Uterus (tissue), 3 donors: ENCODE measurements at regions not wholly inside any gene's neighbourhood (a gene's known extent, or its start where the extent isn't known, plus 50 kb on each side); places are given as distances from the start of the nearest gene placed in this dataset.

Experiments
- DNase-seq, 2 donors: peaks; one replicate each; pipeline ENCODE4 v3.0.0-alpha.2; 2019 to 2020
- H3K27ac ChIP-seq, 2 donors: fragments of 200-600 bp; sonication (generic); 1 replicate in 1 of 2; 2 replicates in 1 of 2; pipeline ENCODE4 v1.5.1; 2016 to 2018
- H3K27me3 ChIP-seq, 2 donors: fragments of 200-600 bp; sonication (generic); one replicate each; pipeline ENCODE4 v1.5.1; 2018 to 2019; ENCODE audit warnings: control low read depth in 1 of 2
- H3K36me3 ChIP-seq, 2 donors: fragments of 200-600 bp; sonication (generic); one replicate each; pipeline ENCODE4 v1.5.1; 2019; ENCODE audit warnings: control low read depth in 1 of 2
- H3K4me1 ChIP-seq, 2 donors: fragments of 200-600 bp; sonication (generic); one replicate each; pipeline ENCODE4 v1.5.1; 2018 to 2019; ENCODE audit warnings: control low read depth in 1 of 2
- H3K4me3 ChIP-seq, 2 donors: fragments of 200-600 bp; sonication (generic); 1 replicate in 1 of 2; 2 replicates in 1 of 2; pipeline ENCODE4 v1.5.1; 2018 to 2019; ENCODE audit warnings: mild to moderate bottlenecking in 1 of 2
- H3K9me3 ChIP-seq, 2 donors: fragments of 200-600 bp; sonication (generic); one replicate each; pipeline ENCODE4 v1.5.1; 2019; ENCODE audit warnings: control low read depth in 1 of 2
- POLR2A ChIP-seq, 2 donors: fragments of 450-650 bp; IDR thresholded peaks; one replicate each; pipeline ENCODE4 v1.6.1; 2016; ENCODE audit warnings: antibody characterized with exemption in 2 of 2, mild to moderate bottlenecking in 1 of 2, moderate library complexity in 1 of 2
- intact Hi-C: fragments of 100-400 bp; cut with DNase I; formaldehyde crosslinking; loops from one replicate; pipeline ENCODE4 v1.15.1; 2023; ENCODE audit warnings: low total_unique reads
- TF ChIP-seq, protein P1 (sequence below), 4 experiments: fragments of 200-600 bp in 2 of 4; fragments of 450-650 bp in 2 of 4; sonication (generic) in 2 of 4; IDR thresholded peaks; one replicate each; pipeline ENCODE4 v1.5.1; 2016 to 2019; ENCODE audit warnings: antibody characterized with exemption in 4 of 4, mild to moderate bottlenecking in 2 of 4, moderate library complexity in 1 of 4
- donor health status: DM: yes; HTN: yes; CAD: no.

GRCh38 chr6:125667326-125667725 is 82.1 kb upstream of the HEY2 start:
- Histone ChIP-seq H3K4me3 (no peak overlapping the region), H3K4me1 (no peaks in the 10 kb centered on the region), H3K27ac (no peak overlapping the region), H3K36me3 (no peaks in the 10 kb centered on the region), H3K9me3 (no peaks in the 10 kb centered on the region), H3K27me3 (no peaks in the 10 kb centered on the region)
- TF ChIP-seq, protein P1, sequence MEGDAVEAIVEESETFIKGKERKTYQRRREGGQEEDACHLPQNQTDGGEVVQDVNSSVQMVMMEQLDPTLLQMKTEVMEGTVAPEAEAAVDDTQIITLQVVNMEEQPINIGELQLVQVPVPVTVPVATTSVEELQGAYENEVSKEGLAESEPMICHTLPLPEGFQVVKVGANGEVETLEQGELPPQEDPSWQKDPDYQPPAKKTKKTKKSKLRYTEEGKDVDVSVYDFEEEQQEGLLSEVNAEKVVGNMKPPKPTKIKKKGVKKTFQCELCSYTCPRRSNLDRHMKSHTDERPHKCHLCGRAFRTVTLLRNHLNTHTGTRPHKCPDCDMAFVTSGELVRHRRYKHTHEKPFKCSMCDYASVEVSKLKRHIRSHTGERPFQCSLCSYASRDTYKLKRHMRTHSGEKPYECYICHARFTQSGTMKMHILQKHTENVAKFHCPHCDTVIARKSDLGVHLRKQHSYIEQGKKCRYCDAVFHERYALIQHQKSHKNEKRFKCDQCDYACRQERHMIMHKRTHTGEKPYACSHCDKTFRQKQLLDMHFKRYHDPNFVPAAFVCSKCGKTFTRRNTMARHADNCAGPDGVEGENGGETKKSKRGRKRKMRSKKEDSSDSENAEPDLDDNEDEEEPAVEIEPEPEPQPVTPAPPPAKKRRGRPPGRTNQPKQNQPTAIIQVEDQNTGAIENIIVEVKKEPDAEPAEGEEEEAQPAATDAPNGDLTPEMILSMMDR (IDR thresholded peaks at IDR 0.05): no peak
- TF ChIP-seq POLR2A (IDR thresholded peaks at IDR 0.05): no peak
- intact Hi-C loops: no loop called here
- DNase-seq: no peak

- H3K4me1 ChIP-seq: no peaks in the 10 kb centered on the region
- H3K36me3 ChIP-seq: no peaks in the 10 kb centered on the region
- no peak for DNase-seq
- H3K27me3 ChIP-seq: no peaks in the 10 kb centered on the region
- H3K27ac ChIP-seq: no peak overlapping the region
- H3K9me3 ChIP-seq: no peaks in the 10 kb centered on the region
- H3K4me3 ChIP-seq: no peak overlapping the region
- TF ChIP-seq POLR2A (IDR thresholded peaks at IDR 0.05): no peak
- TF ChIP-seq, protein P1 (IDR thresholded peaks at IDR 0.05): no peak
- intact Hi-C loops: no loop called here
These were observed 81.4 kb upstream of the HEY2 start for GRCh38 chr6:125668071-125668470.

DNA sequence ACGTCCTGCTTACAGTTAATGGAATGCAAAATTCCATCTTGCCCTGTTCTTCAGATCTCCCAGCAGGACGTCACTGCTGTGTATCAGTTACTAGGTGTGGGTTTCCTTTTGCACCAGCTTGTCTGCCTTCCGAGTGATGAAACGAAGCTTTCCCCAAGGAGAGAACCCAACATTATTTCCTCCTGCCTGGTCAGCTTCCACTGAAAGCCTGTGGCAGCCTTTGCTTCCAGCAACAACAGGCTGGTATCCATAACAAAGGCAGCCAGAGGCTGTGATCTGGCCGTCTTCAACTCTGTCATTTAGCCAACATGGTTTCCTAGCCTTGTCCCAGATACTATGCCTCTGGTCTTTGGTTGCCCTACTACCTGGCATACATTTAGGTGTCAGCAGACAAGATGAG is 78.9 kb upstream of the HEY2 start:
- Histone ChIP-seq H3K27me3 (no peaks in the 10 kb centered on the region), H3K4me1 (no peaks in the 10 kb centered on the region), H3K4me3 (no peak overlapping the region), H3K9me3 (no peaks in the 10 kb centered on the region), H3K27ac (no peak overlapping the region), H3K36me3 (no peaks in the 10 kb centered on the region)
- DNase-seq: no peak
- TF ChIP-seq, protein P1 (IDR thresholded peaks at IDR 0.05): no peak
- TF ChIP-seq POLR2A (IDR thresholded peaks at IDR 0.05): no peak
- intact Hi-C loops: no loop called here

DNA sequence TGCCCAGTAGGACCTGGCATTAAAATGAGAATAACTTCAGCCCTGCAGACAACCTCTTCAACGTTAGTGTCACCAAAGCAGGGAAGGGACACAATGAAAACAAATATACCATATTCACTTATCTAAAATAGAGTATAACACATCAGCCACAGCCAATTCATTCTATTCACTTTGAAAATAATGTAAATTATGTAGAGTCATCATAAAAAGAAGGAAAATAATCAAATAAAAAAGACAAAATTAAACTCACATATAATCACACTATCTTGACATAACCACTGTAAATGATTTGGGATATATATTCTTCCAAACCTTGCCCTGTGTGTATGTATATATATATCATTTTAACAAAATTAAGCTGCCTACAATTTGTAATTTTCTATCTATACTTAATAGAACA is 78.1 kb upstream of the HEY2 start:
- no peaks in the 10 kb centered on the region for H3K27me3 ChIP-seq
- no peak for TF ChIP-seq POLR2A (IDR thresholded peaks at IDR 0.05)
- TF ChIP-seq, protein P1 (IDR thresholded peaks at IDR 0.05): no peak
- no peak for DNase-seq
- no peaks in the 10 kb centered on the region for H3K9me3 ChIP-seq
- no peaks in the 10 kb centered on the region for H3K36me3 ChIP-seq
- intact Hi-C loops: no loop called here
- H3K4me1 ChIP-seq: no peaks in the 10 kb centered on the region
- no peak overlapping the region for H3K27ac ChIP-seq
- no peak overlapping the region for H3K4me3 ChIP-seq

DNA sequence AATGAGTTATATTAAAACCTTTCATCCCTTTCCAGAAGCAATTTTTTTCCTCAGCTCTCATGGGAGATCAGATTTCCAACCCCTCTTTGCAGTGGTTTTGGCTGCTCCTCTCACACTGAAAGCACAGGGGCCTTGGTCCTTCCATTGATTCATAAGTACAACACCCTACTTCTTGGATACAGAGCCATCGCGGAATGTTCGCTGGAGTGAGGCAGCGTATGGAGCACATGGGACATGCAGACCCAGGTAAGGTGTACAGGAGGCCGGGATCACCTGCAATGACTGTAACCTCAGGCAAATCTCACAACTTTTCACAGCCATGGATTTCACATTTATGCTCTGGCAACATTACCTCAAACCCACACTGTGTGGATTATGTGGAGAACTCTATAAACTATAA is 75.2 kb upstream of the HEY2 start:
- no peak overlapping the region for H3K27ac ChIP-seq
- H3K4me1 ChIP-seq: no peaks in the 10 kb centered on the region
- H3K27me3 ChIP-seq: no peaks in the 10 kb centered on the region
- no peak for DNase-seq
- no peak overlapping the region for H3K4me3 ChIP-seq
- intact Hi-C loops: no loop called here
- TF ChIP-seq, protein P1 (IDR thresholded peaks at IDR 0.05): no peak
- no peak for TF ChIP-seq POLR2A (IDR thresholded peaks at IDR 0.05)
- no peaks in the 10 kb centered on the region for H3K36me3 ChIP-seq
- no peaks in the 10 kb centered on the region for H3K9me3 ChIP-seq
